ENCODE measurements at regions not wholly inside any gene's neighbourhood (a gene's known extent, or its start where the extent isn't known, plus 50 kb on each side); places are given as distances from the start of the nearest gene placed in this dataset.

GRCh38 chr2:217466104-217466503 lies 536.7 kb downstream of the TNS1 start:
- CTCF ChIA-PET: interaction anchor here (1.2 kb wide), 1 partner anchor 11 kb away, joined by 3 read pairs; no protein-coding TSS in a partner anchor
- no peak for DNase-seq (ENCODE audit: extremely low spot score)
- TF ChIP-seq CTCF (IDR thresholded peaks at IDR 0.05; ENCODE audit: control extremely low read depth, extremely low read depth, low read depth, missing control alignments): no peak
- POLR2A ChIA-PET: no interaction called here

- POLR2A ChIA-PET: no interaction called here
- no peak for DNase-seq (ENCODE audit: extremely low spot score)
- CTCF ChIA-PET: interaction anchor here (1.2 kb wide), 1 partner anchor 10 kb away, joined by 3 read pairs; no protein-coding TSS in a partner anchor
- TF ChIP-seq CTCF (IDR thresholded peaks at IDR 0.05; ENCODE audit: control extremely low read depth, extremely low read depth, low read depth, missing control alignments): no peak
These were observed 537.7 kb downstream of the TNS1 start for GRCh38 chr2:217465100-217465499.

- POLR2A ChIA-PET: no interaction called here
- no peak for TF ChIP-seq CTCF (IDR thresholded peaks at IDR 0.05; ENCODE audit: control extremely low read depth, extremely low read depth, low read depth, missing control alignments)
- DNase-seq (ENCODE audit: extremely low spot score): peak; percentile 13
- CTCF ChIA-PET: interaction anchor here (0.9 to 1.4 kb wide), 3 partner anchors 11 to 25 kb away, joined by 3 to 4 read pairs (median 3); no protein-coding TSS in a partner anchor
These were observed 539.3 kb downstream of the TNS1 start for GRCh38 chr2:217463402-217464075.

- no peak for TF ChIP-seq CTCF (IDR thresholded peaks at IDR 0.05; ENCODE audit: control extremely low read depth, extremely low read depth, low read depth, missing control alignments)
- DNase-seq (ENCODE audit: extremely low spot score): no peak
- POLR2A ChIA-PET: no interaction called here
- CTCF ChIA-PET: no interaction called here
These were observed 540.7 kb downstream of the TNS1 start for GRCh38 chr2:217462121-217462520.

- ChIA-PET CTCF (no interaction called here), POLR2A (no interaction called here)
- no peak for DNase-seq (ENCODE audit: extremely low spot score)
- TF ChIP-seq CTCF (IDR thresholded peaks at IDR 0.05; ENCODE audit: control extremely low read depth, extremely low read depth, low read depth, missing control alignments): no peak
These were observed 541.1 kb downstream of the TNS1 start for GRCh38 chr2:217461674-217462073.

- ChIA-PET CTCF (interaction anchor here (1.0 to 1.6 kb wide), 4 partner anchors 11 to 38 kb away, joined by 3 read pairs; no protein-coding TSS in a partner anchor), POLR2A (no interaction called here)
- DNase-seq (ENCODE audit: extremely low spot score): no peak
- TF ChIP-seq CTCF (IDR thresholded peaks at IDR 0.05; ENCODE audit: control extremely low read depth, extremely low read depth, low read depth, missing control alignments): no peak
These were observed 543.0 kb downstream of the TNS1 start for GRCh38 chr2:217459680-217460405.

Data from GM10248 (cell line).